ENCODE measurements at regions not wholly inside any gene's neighbourhood (a gene's known extent, or its start where the extent isn't known, plus 50 kb on each side); places are given as distances from the start of the nearest gene placed in this dataset.

- TF ChIP-seq CTCF (IDR thresholded peaks at IDR 0.05) (no peak), POLR2A (IDR thresholded peaks at IDR 0.05) (no peak)
- H3K36me3 ChIP-seq = no peaks in the 10 kb centered on the region
- peaks cover 0 to 6% (median 0%) of the 10 kb centered on the region in 3 donors for H3K4me1 ChIP-seq
- H3K9me3 ChIP-seq = no peaks in the 10 kb centered on the region
- no peak overlapping the region for H3K27ac ChIP-seq
- no peak overlapping the region for H3K4me3 ChIP-seq
- intact Hi-C loops (cut with DNase I) = no loop called here
- DNase-seq = no peak
- no peaks in the 10 kb centered on the region for H3K27me3 ChIP-seq
These were observed 52.9 kb upstream of the AMOTL1 start for GRCh38 chr11:94715225-94715624.

- Histone ChIP-seq H3K27me3 (no peaks in the 10 kb centered on the region), H3K9me3 (no peaks in the 10 kb centered on the region), H3K27ac (no peak overlapping the region), H3K4me3 (no peak overlapping the region), H3K36me3 (no peaks in the 10 kb centered on the region), H3K4me1 (peaks cover 0 to 17% (median 3%) of the 10 kb centered on the region in 3 donors)
- no peak for TF ChIP-seq POLR2A (IDR thresholded peaks at IDR 0.05)
- TF ChIP-seq CTCF (IDR thresholded peaks at IDR 0.05) = no peak
- DNase-seq = no peak
- intact Hi-C loops (cut with DNase I) = no loop called here
These were observed 50.5 kb upstream of the AMOTL1 start for GRCh38 chr11:94717667-94718066.

Data from esophagus squamous epithelium (tissue), 5 donors.